Sigmoid colon (tissue), 3 donors: ENCODE measurements at regions not wholly inside any gene's neighbourhood (a gene's known extent, or its start where the extent isn't known, plus 50 kb on each side); places are given as distances from the start of the nearest gene placed in this dataset.

Source experiments
- POLR2A ChIP-seq, 2 donors: fragments of 450-650 bp; IDR thresholded peaks; one replicate each; pipeline ENCODE4 v1.6.1; 2016; ENCODE audit warnings: antibody characterized with exemption in 2 of 2, mild to moderate bottlenecking in 2 of 2, moderate library complexity in 2 of 2
- TF ChIP-seq, protein P1 (sequence below), 4 experiments: fragments of 450-650 bp in 3 of 4; fragments of 200-600 bp in 1 of 4; IDR thresholded peaks; one replicate each; pipeline ENCODE4 v1.5.1; 2016 to 2019; ENCODE audit warnings: antibody characterized with exemption in 4 of 4, mild to moderate bottlenecking in 3 of 4, moderate library complexity in 2 of 4

DNA sequence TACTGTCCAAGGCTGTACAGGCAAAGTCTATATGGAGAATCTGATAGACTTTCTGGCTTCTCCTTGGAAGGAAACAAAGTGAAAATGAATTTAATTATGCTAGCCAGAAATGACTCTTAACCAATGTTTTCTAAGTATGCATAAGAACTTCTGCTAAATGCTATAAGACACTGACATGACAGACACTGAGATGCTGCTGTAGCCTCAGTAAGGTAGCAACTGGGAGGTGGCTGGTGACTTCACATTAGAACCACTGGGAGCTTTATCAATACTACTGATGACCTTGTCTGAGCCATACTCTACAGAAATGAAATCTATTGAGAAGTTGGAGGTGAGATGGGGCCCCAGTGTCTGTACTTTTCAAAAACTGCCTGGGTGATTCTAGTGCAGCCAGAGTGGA lies 188.6 kb downstream of the ZNF365 start:
- TF ChIP-seq POLR2A (IDR thresholded peaks at IDR 0.05) = no peak
- TF ChIP-seq, protein P1, sequence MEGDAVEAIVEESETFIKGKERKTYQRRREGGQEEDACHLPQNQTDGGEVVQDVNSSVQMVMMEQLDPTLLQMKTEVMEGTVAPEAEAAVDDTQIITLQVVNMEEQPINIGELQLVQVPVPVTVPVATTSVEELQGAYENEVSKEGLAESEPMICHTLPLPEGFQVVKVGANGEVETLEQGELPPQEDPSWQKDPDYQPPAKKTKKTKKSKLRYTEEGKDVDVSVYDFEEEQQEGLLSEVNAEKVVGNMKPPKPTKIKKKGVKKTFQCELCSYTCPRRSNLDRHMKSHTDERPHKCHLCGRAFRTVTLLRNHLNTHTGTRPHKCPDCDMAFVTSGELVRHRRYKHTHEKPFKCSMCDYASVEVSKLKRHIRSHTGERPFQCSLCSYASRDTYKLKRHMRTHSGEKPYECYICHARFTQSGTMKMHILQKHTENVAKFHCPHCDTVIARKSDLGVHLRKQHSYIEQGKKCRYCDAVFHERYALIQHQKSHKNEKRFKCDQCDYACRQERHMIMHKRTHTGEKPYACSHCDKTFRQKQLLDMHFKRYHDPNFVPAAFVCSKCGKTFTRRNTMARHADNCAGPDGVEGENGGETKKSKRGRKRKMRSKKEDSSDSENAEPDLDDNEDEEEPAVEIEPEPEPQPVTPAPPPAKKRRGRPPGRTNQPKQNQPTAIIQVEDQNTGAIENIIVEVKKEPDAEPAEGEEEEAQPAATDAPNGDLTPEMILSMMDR (IDR thresholded peaks at IDR 0.05) = no peak
